ENCODE measurements at regions not wholly inside any gene's neighbourhood (a gene's known extent, or its start where the extent isn't known, plus 50 kb on each side); places are given as distances from the start of the nearest gene placed in this dataset.

DNA sequence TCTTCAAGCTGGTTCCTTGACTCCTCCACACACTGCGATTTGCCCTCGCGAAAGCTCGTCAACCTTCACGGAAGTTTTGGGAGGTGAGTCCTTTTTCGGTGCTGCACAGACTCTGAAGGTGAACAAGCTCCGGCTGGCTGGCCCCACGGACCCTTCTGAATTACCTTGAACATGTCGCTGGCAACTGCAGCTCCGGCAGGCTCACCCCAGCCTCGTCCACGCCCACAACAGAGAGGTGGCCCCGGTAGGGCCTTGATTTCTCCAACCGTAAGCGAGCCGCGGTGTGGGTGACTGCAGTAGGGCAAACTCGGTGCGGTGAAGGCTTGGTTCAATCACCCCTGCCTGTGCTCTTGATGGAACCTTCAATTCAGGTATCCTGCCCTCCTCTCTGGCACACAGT lies 1020.7 kb upstream of the GOT2 start:
- TF ChIP-seq CTCF (IDR thresholded peaks at IDR 0.05; ENCODE audit: poor library complexity): no peak
- no peak for TF ChIP-seq EZH2phosphoT487 (IDR thresholded peaks at IDR 0.05; ENCODE audit: low read depth, severe bottlenecking, unreplicated experiment)
- no peak for TF ChIP-seq EZH2 (IDR thresholded peaks at IDR 0.05; ENCODE audit: borderline replicate concordance)

Measured in hepatocyte (in vitro differentiated cells).